DMS114 treated with DMSO at 0.1 percent for 48 hours (cell line): ENCODE measurements at regions not wholly inside any gene's neighbourhood (a gene's known extent, or its start where the extent isn't known, plus 50 kb on each side); places are given as distances from the start of the nearest gene placed in this dataset.

Experiments
- DNase-seq: peaks from one replicate; lab custom pipeline; 2025; ENCODE audit not compliant: unreplicated experiment; lab: John Stamatoyannopoulos, UW

GRCh38 chr4:67051000-67051789, 494.1 kb downstream of the CENPC start:
- no peak for DNase-seq

GRCh38 chr4:67049446-67049845, 495.9 kb downstream of the CENPC start:
- DNase-seq: no peak

- no peak for DNase-seq
These were observed 496.8 kb downstream of the CENPC start for GRCh38 chr4:67048530-67048929.

GRCh38 chr4:67040315-67040714, 505.0 kb downstream of the CENPC start:
- DNase-seq: no peak

GRCh38 chr4:67038228-67038566, 507.1 kb downstream of the CENPC start:
- no peak for DNase-seq

GRCh38 chr4:67037504-67038227, 507.6 kb downstream of the CENPC start:
- no peak for DNase-seq

GRCh38 chr4:67036791-67037190, 508.5 kb downstream of the CENPC start:
- DNase-seq: no peak

GRCh38 chr4:67035986-67036385, 509.3 kb downstream of the CENPC start:
- no peak for DNase-seq

- no peak for DNase-seq
These were observed 509.8 kb downstream of the CENPC start for GRCh38 chr4:67035501-67035900.

GRCh38 chr4:67030636-67031035, 514.7 kb downstream of the CENPC start:
- DNase-seq: no peak

- no peak for DNase-seq
These were observed 524.9 kb downstream of the CENPC start for GRCh38 chr4:67020438-67020797.

GRCh38 chr4:67019686-67020437, 525.4 kb downstream of the CENPC start:
- DNase-seq: no peak

GRCh38 chr4:67014592-67014991, 530.7 kb downstream of the CENPC start:
- no peak for DNase-seq

- DNase-seq: no peak
These were observed 538.5 kb downstream of the CENPC start for GRCh38 chr4:67006791-67007190.

GRCh38 chr4:66991521-66991920, 553.8 kb downstream of the CENPC start:
- no peak for DNase-seq

GRCh38 chr4:66974665-66975064, 570.6 kb downstream of the CENPC start:
- DNase-seq: no peak

- no peak for DNase-seq
These were observed 573.2 kb downstream of the CENPC start for GRCh38 chr4:66972087-66972486.

GRCh38 chr4:66964467-66964866, 580.8 kb downstream of the CENPC start:
- no peak for DNase-seq

GRCh38 chr4:66963084-66963483, 582.2 kb downstream of the CENPC start:
- no peak for DNase-seq

GRCh38 chr4:66959207-66959606, 586.1 kb downstream of the CENPC start:
- DNase-seq: no peak

- no peak for DNase-seq
These were observed 588.5 kb downstream of the CENPC start for GRCh38 chr4:66956852-66957251.

- DNase-seq: no peak
These were observed 588.9 kb downstream of the CENPC start for GRCh38 chr4:66956426-66956825.
